HCT116 (cell line): ENCODE measurements at regions not wholly inside any gene's neighbourhood (a gene's known extent, or its start where the extent isn't known, plus 50 kb on each side); places are given as distances from the start of the nearest gene placed in this dataset.

Source experiments
- ATAC-seq: fragments of 200-7000 bp; cut with Tn5 transposase; 2 replicates; pipeline ENCODE4 v1.9.1; 2020; ENCODE audit warnings: mild to moderate bottlenecking, moderate library complexity
- BruUV-seq: library from RNA; stranded (reverse); fragments of 400-500 nt; replicated peaks from 2 replicates; lab custom pipeline; 2021; lab: Mats Ljungman, UMichigan
- CTCF ChIA-PET: fragments of 300-600 bp; sonication (Branson Sonifier 250); formaldehyde crosslinking; loops from one replicate; lab custom pipeline; 2021; ENCODE audit warnings: antibody characterized with exemption; lab: Charles Lee
- POLR2A ChIA-PET: fragments of 300-600, 350-600 bp; sonication (Branson Sonifier 250); formaldehyde crosslinking; loops from one replicate; lab custom pipeline; 2021; ENCODE audit warnings: antibody characterized with exemption; lab: Charles Lee
- RAD21 ChIA-PET, 2 experiments: fragments of 300-600 bp; sonication (Branson Sonifier 250); formaldehyde crosslinking; loops; one replicate each; lab custom pipeline; 2023; ENCODE audit warnings: low total read pairs in 2 of 2; ENCODE audit not compliant: uncharacterized antibody in 2 of 2, unreplicated experiment in 2 of 2, low non-redundant PET in 1 of 2; lab: Charles Lee
- DNase-seq: peaks from one replicate; pipeline ENCODE4 v3.0.0-alpha.2; 2010; ENCODE audit warnings: low read depth, low spot score
- H2AFZ ChIP-seq: fragments of 200-600 bp; shearing (Covaris generic), sonication (generic); 2 replicates; pipeline ENCODE4 v1.6.1; 2017; ENCODE audit warnings: low read depth, mixed run types, mixed read lengths, antibody characterized with exemption, low read length; ENCODE audit not compliant: poor library complexity, severe bottlenecking
- H3K27ac ChIP-seq: 2 replicates; pipeline ENCODE4 v1.5.1; 2012; ENCODE audit warnings: low read depth, low read length
- H3K27me3 ChIP-seq: fragments of 200-600 bp; sonication (generic); 2 replicates; pipeline ENCODE4 v1.6.1; 2016; ENCODE audit warnings: mixed run types, low read length, mixed read lengths; ENCODE audit not compliant: insufficient read depth
- H3K36me3 ChIP-seq, 2 experiments: fragments of 200-500 bp in 1 of 2; fragments of 200-600 bp in 1 of 2; sonication (Bioruptor generic) in 1 of 2; sonication (generic) in 1 of 2; 2 replicates each; pipeline versions ENCODE4 v1.5.1 to v1.6.1; 2014 to 2016; ENCODE audit warnings: low read length in 2 of 2, inconsistent platforms in 1 of 2, mixed read lengths in 1 of 2, mixed run types in 1 of 2; ENCODE audit not compliant: insufficient read depth in 2 of 2, control insufficient read depth in 1 of 2
- H3K4me1 ChIP-seq, 2 experiments: fragments of 200-600 bp in 1 of 2; sonication (generic) in 1 of 2; 2 replicates each; pipeline versions ENCODE4 v1.5.1 to v1.6.1; 2012 to 2017; ENCODE audit warnings: low read length in 2 of 2, inconsistent platforms in 1 of 2, mild to moderate bottlenecking in 1 of 2, mixed read lengths in 1 of 2, mixed run types in 1 of 2, moderate library complexity in 1 of 2; ENCODE audit not compliant: insufficient read depth in 2 of 2, control insufficient read depth in 1 of 2
- H3K4me2 ChIP-seq: fragments of 200-600 bp; sonication (generic); 2 replicates; pipeline ENCODE4 v1.6.1; 2017; ENCODE audit warnings: mixed run types, low read length, mixed read lengths
- H3K4me3 ChIP-seq, 2 experiments: fragments of 200-600 bp in 1 of 2; sonication (generic) in 1 of 2; replicated peaks in 1 of 2; 2 replicates each; pipeline ENCODE4 v1.5.1; 2011 to 2016; ENCODE audit warnings: low read length in 2 of 2, control low read depth in 1 of 2, low read depth in 1 of 2, mild to moderate bottlenecking in 1 of 2, mixed read lengths in 1 of 2, mixed run types in 1 of 2
- H3K79me2 ChIP-seq: fragments of 200-600 bp; sonication (generic); 2 replicates; pipeline ENCODE4 v1.6.1; 2017; ENCODE audit warnings: mild to moderate bottlenecking, mixed run types, low read length, moderate library complexity, mixed read lengths; ENCODE audit not compliant: insufficient read depth
- H3K9ac ChIP-seq: fragments of 200-600 bp; sonication (generic); 2 replicates; pipeline ENCODE4 v1.6.1; 2016; ENCODE audit warnings: low read length, mixed read lengths
- H3K9me2 ChIP-seq: fragments of 200-600 bp; sonication (generic), shearing (Covaris generic); 2 replicates; pipeline ENCODE4 v1.6.1; 2017; ENCODE audit warnings: mixed run types, mild to moderate bottlenecking, moderate library complexity; ENCODE audit not compliant: insufficient read depth
- H3K9me3 ChIP-seq, 2 experiments: fragments of 200-500 bp in 1 of 2; fragments of 200-600 bp in 1 of 2; sonication (Bioruptor generic) in 1 of 2; sonication (generic) in 1 of 2; 2 replicates each; pipeline ENCODE4 v1.6.1; 2014 to 2017; ENCODE audit warnings: low read length in 2 of 2, mixed read lengths in 2 of 2, inconsistent platforms in 1 of 2, low read depth in 1 of 2, mild to moderate bottlenecking in 1 of 2, mixed run types in 1 of 2, moderate library complexity in 1 of 2; ENCODE audit not compliant: control insufficient read depth in 1 of 2, insufficient read depth in 1 of 2
- H4K20me1 ChIP-seq: fragments of 200-600 bp; sonication (generic), shearing (Covaris generic); 2 replicates; pipeline ENCODE4 v1.6.1; 2017; ENCODE audit warnings: mixed run types, mild to moderate bottlenecking, moderate library complexity; ENCODE audit not compliant: insufficient read depth
- CBX3 ChIP-seq: IDR thresholded peaks from 2 replicates; pipeline ENCODE4 v1.6.1; 2012; ENCODE audit warnings: low read depth
- CEBPB ChIP-seq: IDR thresholded peaks from 2 replicates; pipeline ENCODE4 v1.6.1; 2012; ENCODE audit warnings: low read depth
- CTCF ChIP-seq, 3 experiments: fragments of 200-600 bp in 1 of 3; sonication (generic) in 1 of 3; IDR thresholded peaks in 2 of 3; conservative IDR thresholded peaks in 1 of 3; 2 replicates each; pipeline ENCODE4 v1.5.1; 2012 to 2017; ENCODE audit warnings: low read depth in 2 of 3, low read length in 2 of 3, antibody characterized with exemption in 1 of 3, borderline replicate concordance in 1 of 3, control low read depth in 1 of 3, mild to moderate bottlenecking in 1 of 3, mixed read lengths in 1 of 3, mixed run types in 1 of 3, moderate library complexity in 1 of 3; ENCODE audit not compliant: insufficient read depth in 1 of 3
- ELF1 ChIP-seq: IDR thresholded peaks from 2 replicates; pipeline ENCODE4 v1.6.1; 2012; ENCODE audit warnings: low read depth, borderline replicate concordance
- EZH2phosphoT487 ChIP-seq: fragments of 200-600 bp; IDR thresholded peaks from 2 replicates; pipeline ENCODE4 v1.6.1; 2018; ENCODE audit warnings: antibody characterized with exemption, borderline replicate concordance
- JUND ChIP-seq: IDR thresholded peaks from 2 replicates; pipeline ENCODE4 v1.6.1; 2012
- POLR2A ChIP-seq: IDR thresholded peaks from 2 replicates; pipeline ENCODE4 v1.7.0; 2011; ENCODE audit warnings: borderline replicate concordance; ENCODE audit not compliant: insufficient read depth, insufficient read length; ENCODE audit errors: extremely low read depth
- POLR2AphosphoS5 ChIP-seq: IDR thresholded peaks from 2 replicates; pipeline ENCODE4 v1.6.1; 2011; ENCODE audit warnings: mild to moderate bottlenecking, low read depth, low read length, moderate library complexity
- REST ChIP-seq: IDR thresholded peaks from 2 replicates; pipeline ENCODE4 v1.6.1; 2012; ENCODE audit warnings: low read depth
- SIN3A ChIP-seq: IDR thresholded peaks from 2 replicates; pipeline ENCODE4 v1.6.1; 2012; ENCODE audit warnings: low read depth
- SP1 ChIP-seq: IDR thresholded peaks from 2 replicates; pipeline ENCODE4 v1.6.1; 2012; ENCODE audit warnings: low read depth
- SRF ChIP-seq: IDR thresholded peaks from 2 replicates; pipeline ENCODE4 v1.6.1; 2012; ENCODE audit warnings: low read depth
- YY1 ChIP-seq: IDR thresholded peaks from 2 replicates; pipeline ENCODE4 v1.6.1; 2011; ENCODE audit warnings: low read length, low read depth, moderate library complexity, mild to moderate bottlenecking; ENCODE audit not compliant: insufficient replicate concordance; ENCODE audit errors: extremely low read depth
- ZBTB33 ChIP-seq: IDR thresholded peaks from 2 replicates; pipeline ENCODE4 v1.6.1; 2011; ENCODE audit warnings: mild to moderate bottlenecking, low read length, moderate library complexity; ENCODE audit not compliant: insufficient replicate concordance; ENCODE audit errors: extremely low read depth
- ZFX ChIP-seq: fragments of 450-650 bp; IDR thresholded peaks from 2 replicates; pipeline ENCODE4 v1.6.1; 2017
- ZNF274 ChIP-seq: fragments of 200-500 bp; sonication (Bioruptor generic); IDR thresholded peaks from 2 replicates; pipeline ENCODE4 v1.6.1; 2014; ENCODE audit warnings: mild to moderate bottlenecking, low read depth, low read length, inconsistent platforms
- intact Hi-C: fragments of 100-400 bp; cut with micrococcal nuclease; formaldehyde crosslinking; loops from 2 replicates; pipeline ENCODE4 v1.10.0; 2022

- CTCF ChIA-PET, result no interaction called here
Measured at GRCh38 chr17:5958850-5959249, 111.3 kb upstream of the WSCD1 start.

More at GRCh38 chr17:5958850-5959249, 111.3 kb upstream of the WSCD1 start:
- no peaks in the 10 kb centered on the region for H4K20me1 ChIP-seq
- no peak overlapping the region for H3K27ac ChIP-seq
- no peaks in the 10 kb centered on the region for H3K79me2 ChIP-seq
- H3K4me3 ChIP-seq, result no peak overlapping the region
- no peaks in the 10 kb centered on the region for H3K9me3 ChIP-seq
- ChIA-PET RAD21 (no interaction called here), POLR2A (interaction anchor here (0.7 kb wide), 1 partner anchor 136 kb away, joined by 4 read pairs; no protein-coding TSS in a partner anchor)
- intact Hi-C loops, result no loop called here
- no peaks in the 10 kb centered on the region for H3K9me2 ChIP-seq
- no peaks in the 10 kb centered on the region for H3K4me1 ChIP-seq
- H3K4me2 ChIP-seq, result no peak overlapping the region
- peaks cover 68% of the 10 kb centered on the region for H3K27me3 ChIP-seq
- no TSS peak for BruUV-seq
- DNase-seq, result no peak
- ATAC-seq, result no peak
- H3K9ac ChIP-seq, result no peak overlapping the region
- no peak overlapping the region for H2AFZ ChIP-seq
- H3K36me3 ChIP-seq, result no peaks in the 10 kb centered on the region
- TF ChIP-seq YY1 (no peak), SP1 (no peak), CEBPB (no peak), SRF (no peak), CTCF (IDR thresholded peaks at IDR 0.05 in 2 of 3, conservative IDR thresholded peaks at IDR 0.05 in 1 of 3; ENCODE audit: borderline replicate concordance in 1 of 3, insufficient read depth in 1 of 3, low read depth in 2 of 3, low read length in 2 of 3) (no peak), EZH2phosphoT487 (no peak), CBX3 (no peak), REST (no peak), POLR2AphosphoS5 (no peak), POLR2A (no peak), ELF1 (no peak), SIN3A (no peak), ZBTB33 (no peak), ZFX (no peak), ZNF274 (no peak), JUND (no peak)
